GM23338 (cell line): ENCODE measurements at regions not wholly inside any gene's neighbourhood (a gene's known extent, or its start where the extent isn't known, plus 50 kb on each side); places are given as distances from the start of the nearest gene placed in this dataset.

ENCODE experiments used
- ATAC-seq: fragments of 200-7000 bp; cut with Tn5 transposase; 3 replicates; pipeline ENCODE4 v1.9.1; 2020
- DNase-seq: peaks from one replicate; pipeline ENCODE4 v3.0.0-alpha.2; 2015; ENCODE audit warnings: low spot score
- H2AFZ ChIP-seq: fragments of 200-600 bp; sonication (generic); 2 replicates; pipeline ENCODE4 v1.8.0; 2016; ENCODE audit warnings: antibody characterized with exemption, mild to moderate bottlenecking, moderate library complexity
- H3F3A ChIP-seq: fragments of 200-600 bp; sonication (generic); replicated peaks from 2 replicates; pipeline ENCODE4 v1.8.0; 2017; ENCODE audit warnings: antibody characterized with exemption, mixed run types, low read depth
- H3K27ac ChIP-seq: fragments of 200-600 bp; sonication (generic); 2 replicates; pipeline ENCODE4 v1.6.1; 2016; ENCODE audit warnings: low read depth
- H3K27me3 ChIP-seq: fragments of 200-600 bp; sonication (generic); 2 replicates; pipeline ENCODE4 v1.8.0; 2016; ENCODE audit warnings: mild to moderate bottlenecking, mixed run types, moderate library complexity; ENCODE audit not compliant: insufficient read depth
- H3K36me3 ChIP-seq: fragments of 200-600 bp; sonication (generic); 2 replicates; pipeline ENCODE4 v1.8.0; 2016; ENCODE audit warnings: mild to moderate bottlenecking; ENCODE audit not compliant: insufficient read depth
- H3K4me1 ChIP-seq: fragments of 200-600 bp; sonication (generic); 2 replicates; pipeline ENCODE4 v1.8.0; 2016; ENCODE audit warnings: mild to moderate bottlenecking, moderate library complexity; ENCODE audit not compliant: insufficient read depth
- H3K4me2 ChIP-seq: fragments of 200-600 bp; sonication (generic); 2 replicates; pipeline ENCODE4 v1.7.1; 2017; ENCODE audit warnings: mixed run types
- H3K4me3 ChIP-seq: fragments of 200-600 bp; sonication (generic); 2 replicates; pipeline ENCODE4 v1.6.1; 2016; ENCODE audit warnings: mixed run types
- H3K79me2 ChIP-seq: fragments of 200-600 bp; sonication (generic); replicated peaks from 2 replicates; pipeline ENCODE4 v1.8.0; 2017; ENCODE audit warnings: mild to moderate bottlenecking; ENCODE audit not compliant: insufficient read depth
- H3K9me2 ChIP-seq: fragments of 200-600 bp; sonication (generic); 2 replicates; pipeline ENCODE4 v1.8.0; 2017; ENCODE audit not compliant: insufficient read depth
- H4K20me1 ChIP-seq: fragments of 200-600 bp; sonication (generic); replicated peaks from 2 replicates; pipeline ENCODE4 v1.8.0; 2017; ENCODE audit warnings: mild to moderate bottlenecking; ENCODE audit not compliant: insufficient read depth
- H3K27ac Mint-ChIP-seq: 2 replicates; pipeline ENCODE4 v1.8.0; 2020; ENCODE audit warnings: inconsistent platforms, mild to moderate bottlenecking, moderate library complexity, mixed read lengths
- H3K27me3 Mint-ChIP-seq: 3 replicates; pipeline ENCODE4 v1.8.0; 2022; ENCODE audit warnings: low read depth, mild to moderate bottlenecking, moderate library complexity, mixed read lengths, inconsistent platforms; ENCODE audit not compliant: insufficient read depth, poor library complexity
- H3K36me3 Mint-ChIP-seq: 3 replicates; pipeline ENCODE4 v1.8.0; 2021; ENCODE audit warnings: low read depth, mild to moderate bottlenecking, inconsistent platforms, moderate library complexity, mixed read lengths
- H3K4me1 Mint-ChIP-seq: 3 replicates; pipeline ENCODE4 v1.8.0; 2020; ENCODE audit warnings: mild to moderate bottlenecking, inconsistent platforms, mixed read lengths
- H3K4me3 Mint-ChIP-seq: 3 replicates; pipeline ENCODE4 v1.8.0; 2021; ENCODE audit warnings: moderate library complexity, mild to moderate bottlenecking, inconsistent platforms, mixed read lengths
- H3K9me3 Mint-ChIP-seq: 3 replicates; pipeline ENCODE4 v1.8.0; 2020; ENCODE audit warnings: moderate library complexity, mild to moderate bottlenecking, inconsistent platforms, mixed read lengths
- CREB1 ChIP-seq: fragments of 250-450 bp; sonication (Bioruptor Pico); IDR thresholded peaks from 2 replicates; pipeline ENCODE4 v1.5.0; 2020; ENCODE audit warnings: low read depth, mild to moderate bottlenecking, moderate library complexity
- CTCF ChIP-seq, 2 experiments: fragments of 200-600 bp in 1 of 2; sonication (generic) in 1 of 2; conservative IDR thresholded peaks; 2 replicates each; pipeline versions ENCODE4 v1.5.1 to v1.6.1; 2016 to 2017; ENCODE audit warnings: antibody characterized with exemption in 2 of 2, low read depth in 2 of 2, mild to moderate bottlenecking in 2 of 2, moderate library complexity in 1 of 2
- ETS1 ChIP-seq: IDR thresholded peaks from 2 replicates; pipeline ENCODE4 v1.6.1; 2016; ENCODE audit warnings: antibody characterized with exemption
- EZH2 ChIP-seq: fragments of 200-600 bp; sonication (generic); IDR thresholded peaks from one replicate; pipeline ENCODE4 v1.8.0; 2017; ENCODE audit warnings: antibody characterized with exemption, mild to moderate bottlenecking, low read depth; ENCODE audit not compliant: unreplicated experiment
- EZH2phosphoT487 ChIP-seq: fragments of 200-600 bp; sonication (generic); IDR thresholded peaks from one replicate; pipeline ENCODE4 v1.8.1; 2018; ENCODE audit warnings: antibody characterized with exemption; ENCODE audit not compliant: unreplicated experiment
- JUNB ChIP-seq: IDR thresholded peaks from one replicate; pipeline ENCODE4 v1.6.1; 2016; ENCODE audit warnings: antibody characterized with exemption; ENCODE audit not compliant: unreplicated experiment
- NANOG ChIP-seq: IDR thresholded peaks from 2 replicates; pipeline ENCODE4 v1.6.1; 2016; ENCODE audit warnings: antibody characterized with exemption, borderline replicate concordance
- POLR2AphosphoS5 ChIP-seq: IDR thresholded peaks from 2 replicates; pipeline ENCODE4 v1.6.1; 2016; ENCODE audit warnings: antibody characterized with exemption, low read depth
- STAT1 ChIP-seq: IDR thresholded peaks from one replicate; pipeline ENCODE4 v1.6.1; 2016; ENCODE audit warnings: antibody characterized with exemption; ENCODE audit not compliant: unreplicated experiment
- ZNF114 ChIP-seq: fragments of 250-450 bp; sonication (Bioruptor Pico); IDR thresholded peaks from 2 replicates; pipeline ENCODE4 v1.5.0; 2020; ENCODE audit warnings: mild to moderate bottlenecking, moderate library complexity
- ZNF331 ChIP-seq: fragments of 250-450 bp; sonication (Bioruptor Pico); IDR thresholded peaks from 2 replicates; pipeline ENCODE4 v1.5.0; 2020; ENCODE audit warnings: low read depth, mild to moderate bottlenecking, moderate library complexity
- ZNF462 ChIP-seq: fragments of 250-450 bp; sonication (Bioruptor Pico); IDR thresholded peaks from 2 replicates; pipeline ENCODE4 v1.5.0; 2020; ENCODE audit warnings: mild to moderate bottlenecking, moderate library complexity

- TF ChIP-seq CTCF (conservative IDR thresholded peaks at IDR 0.05; ENCODE audit: low read depth in 2 of 2) (no peak), ZNF331 (CRISPR knock-in tag) (no peak), JUNB (no peak), NANOG (no peak), POLR2AphosphoS5 (no peak)
These were observed 419.0 kb upstream of the MGAT4C start (continued) for GRCh38 chr12:86675197-86675596.

GRCh38 chr12:86670986-86671385 lies 414.8 kb upstream of the MGAT4C start:
- no peaks in the 10 kb centered on the region; the same call in 1 of the 2 replicates for H3K4me1 ChIP-seq
- no peak for DNase-seq
- no peaks in the 10 kb centered on the region for H3K27me3 ChIP-seq
- Mint-ChIP-seq H3K36me3 (no peaks in the 10 kb centered on the region), H3K27ac (no peak overlapping the region), H3K4me3 (no peak overlapping the region), H3K4me1 (peaks cover 8% of the 10 kb centered on the region), H3K9me3 (no peaks in the 10 kb centered on the region), H3K27me3 (peaks cover 1% of the 10 kb centered on the region)
- no peaks in the 10 kb centered on the region for H3K79me2 ChIP-seq
- H3K4me2 ChIP-seq = no peak overlapping the region
- H3K4me3 ChIP-seq = no peak overlapping the region
- no peaks in the 10 kb centered on the region for H4K20me1 ChIP-seq
- no peaks in the 10 kb centered on the region for H3K36me3 ChIP-seq
- H3K27ac ChIP-seq = no peak overlapping the region
- no peaks in the 10 kb centered on the region for H3F3A ChIP-seq
- no peaks in the 10 kb centered on the region for H3K9me2 ChIP-seq
- no peak overlapping the region for H2AFZ ChIP-seq
- ATAC-seq = no peak
- TF ChIP-seq STAT1 (no peak), NANOG (no peak), CREB1 (CRISPR knock-in tag) (no peak), JUNB (no peak), EZH2 (no peak), CTCF (conservative IDR thresholded peaks at IDR 0.05; ENCODE audit: low read depth in 2 of 2) (no peak), EZH2phosphoT487 (no peak), ZNF331 (CRISPR knock-in tag) (no peak), POLR2AphosphoS5 (no peak), ETS1 (no peak), ZNF462 (no peak), ZNF114 (CRISPR knock-in tag) (no peak)
